Nephron progenitor cell (in vitro differentiated cells): ENCODE measurements at regions not wholly inside any gene's neighbourhood (a gene's known extent, or its start where the extent isn't known, plus 50 kb on each side); places are given as distances from the start of the nearest gene placed in this dataset.
A peak's percentile ranks its signal among the peaks of the same experiment; 100 is the strongest.

ENCODE experiments used
- DNase-seq: peaks from one replicate; pipeline ENCODE4 v3.0.0; 2021
- H3K27ac Mint-ChIP-seq: 2 replicates; pipeline ENCODE4 v1.8.0; 2021; ENCODE audit warnings: mild to moderate bottlenecking, moderate library complexity, mixed read lengths
- H3K27me3 Mint-ChIP-seq: 2 replicates; pipeline ENCODE4 v1.8.0; 2021; ENCODE audit warnings: mild to moderate bottlenecking, low read depth, mixed read lengths; ENCODE audit not compliant: poor library complexity
- H3K36me3 Mint-ChIP-seq: 2 replicates; pipeline ENCODE4 v1.8.0; 2021; ENCODE audit warnings: low read depth, mixed read lengths
- H3K4me1 Mint-ChIP-seq: 2 replicates; pipeline ENCODE4 v1.8.0; 2021; ENCODE audit warnings: mixed read lengths
- H3K4me3 Mint-ChIP-seq: 2 replicates; pipeline ENCODE4 v1.8.0; 2021; ENCODE audit warnings: mild to moderate bottlenecking, moderate library complexity, mixed read lengths
- H3K9me3 Mint-ChIP-seq: 2 replicates; pipeline ENCODE4 v1.8.0; 2021; ENCODE audit warnings: mild to moderate bottlenecking, moderate library complexity, mixed read lengths
- TF ChIP-seq, protein P1 (sequence below): fragments of 200-600 bp; sonication (generic); IDR thresholded peaks from 2 replicates; pipeline ENCODE4 v1.5.0; 2021; ENCODE audit warnings: antibody characterized with exemption

- DNase-seq, result no peak
- no peak overlapping the region for H3K27ac Mint-ChIP-seq
- H3K4me3 Mint-ChIP-seq, result no peak overlapping the region
- no peaks in the 10 kb centered on the region for H3K27me3 Mint-ChIP-seq
- TF ChIP-seq, protein P1, sequence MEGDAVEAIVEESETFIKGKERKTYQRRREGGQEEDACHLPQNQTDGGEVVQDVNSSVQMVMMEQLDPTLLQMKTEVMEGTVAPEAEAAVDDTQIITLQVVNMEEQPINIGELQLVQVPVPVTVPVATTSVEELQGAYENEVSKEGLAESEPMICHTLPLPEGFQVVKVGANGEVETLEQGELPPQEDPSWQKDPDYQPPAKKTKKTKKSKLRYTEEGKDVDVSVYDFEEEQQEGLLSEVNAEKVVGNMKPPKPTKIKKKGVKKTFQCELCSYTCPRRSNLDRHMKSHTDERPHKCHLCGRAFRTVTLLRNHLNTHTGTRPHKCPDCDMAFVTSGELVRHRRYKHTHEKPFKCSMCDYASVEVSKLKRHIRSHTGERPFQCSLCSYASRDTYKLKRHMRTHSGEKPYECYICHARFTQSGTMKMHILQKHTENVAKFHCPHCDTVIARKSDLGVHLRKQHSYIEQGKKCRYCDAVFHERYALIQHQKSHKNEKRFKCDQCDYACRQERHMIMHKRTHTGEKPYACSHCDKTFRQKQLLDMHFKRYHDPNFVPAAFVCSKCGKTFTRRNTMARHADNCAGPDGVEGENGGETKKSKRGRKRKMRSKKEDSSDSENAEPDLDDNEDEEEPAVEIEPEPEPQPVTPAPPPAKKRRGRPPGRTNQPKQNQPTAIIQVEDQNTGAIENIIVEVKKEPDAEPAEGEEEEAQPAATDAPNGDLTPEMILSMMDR, result peak; percentile 13
- no peaks in the 10 kb centered on the region for H3K36me3 Mint-ChIP-seq
- H3K4me1 Mint-ChIP-seq, result no peaks in the 10 kb centered on the region
- H3K9me3 Mint-ChIP-seq, result no peaks in the 10 kb centered on the region
Measured at GRCh38 chr2:179354739-179355537, 90.3 kb upstream of the SESTD1 start.

- H3K4me1 Mint-ChIP-seq, result no peaks in the 10 kb centered on the region
- TF ChIP-seq, protein P1, result no peak
- no peak overlapping the region for H3K4me3 Mint-ChIP-seq
- H3K27ac Mint-ChIP-seq, result no peak overlapping the region
- DNase-seq, result no peak
- no peaks in the 10 kb centered on the region for H3K27me3 Mint-ChIP-seq
- no peaks in the 10 kb centered on the region for H3K9me3 Mint-ChIP-seq
- H3K36me3 Mint-ChIP-seq, result no peaks in the 10 kb centered on the region
Measured at GRCh38 chr2:179354296-179354695, 89.7 kb upstream of the SESTD1 start.

DNA sequence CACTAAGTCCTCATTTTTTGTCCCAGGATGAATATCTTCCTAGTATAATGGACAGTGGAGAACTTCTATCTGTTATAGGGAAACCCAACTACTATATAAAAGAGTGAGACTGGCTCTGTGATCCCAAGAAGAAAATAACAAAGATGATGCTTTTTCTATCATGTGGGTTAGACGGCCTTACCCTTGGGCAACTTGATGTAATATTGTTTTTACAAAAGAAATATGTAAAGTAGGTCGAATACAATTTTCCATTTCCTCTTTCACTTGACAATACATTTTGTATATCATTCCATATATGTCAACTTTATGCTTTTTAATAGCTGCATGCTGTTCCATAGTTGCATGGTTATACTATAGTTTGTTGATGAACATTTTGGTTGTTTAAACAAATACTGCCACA is 87.5 kb upstream of the SESTD1 start:
- Mint-ChIP-seq H3K27ac (no peak overlapping the region), H3K4me3 (no peak overlapping the region), H3K27me3 (no peaks in the 10 kb centered on the region), H3K9me3 (no peaks in the 10 kb centered on the region), H3K36me3 (no peaks in the 10 kb centered on the region), H3K4me1 (no peaks in the 10 kb centered on the region)
- TF ChIP-seq, protein P1, result no peak
- DNase-seq, result no peak

GRCh38 chr2:179351057-179351456 is 86.4 kb upstream of the SESTD1 start:
- Mint-ChIP-seq H3K27me3 (no peaks in the 10 kb centered on the region), H3K4me3 (no peak overlapping the region), H3K27ac (no peak overlapping the region), H3K9me3 (no peaks in the 10 kb centered on the region), H3K4me1 (no peaks in the 10 kb centered on the region), H3K36me3 (no peaks in the 10 kb centered on the region)
- TF ChIP-seq, protein P1, result no peak
- no peak for DNase-seq

DNA sequence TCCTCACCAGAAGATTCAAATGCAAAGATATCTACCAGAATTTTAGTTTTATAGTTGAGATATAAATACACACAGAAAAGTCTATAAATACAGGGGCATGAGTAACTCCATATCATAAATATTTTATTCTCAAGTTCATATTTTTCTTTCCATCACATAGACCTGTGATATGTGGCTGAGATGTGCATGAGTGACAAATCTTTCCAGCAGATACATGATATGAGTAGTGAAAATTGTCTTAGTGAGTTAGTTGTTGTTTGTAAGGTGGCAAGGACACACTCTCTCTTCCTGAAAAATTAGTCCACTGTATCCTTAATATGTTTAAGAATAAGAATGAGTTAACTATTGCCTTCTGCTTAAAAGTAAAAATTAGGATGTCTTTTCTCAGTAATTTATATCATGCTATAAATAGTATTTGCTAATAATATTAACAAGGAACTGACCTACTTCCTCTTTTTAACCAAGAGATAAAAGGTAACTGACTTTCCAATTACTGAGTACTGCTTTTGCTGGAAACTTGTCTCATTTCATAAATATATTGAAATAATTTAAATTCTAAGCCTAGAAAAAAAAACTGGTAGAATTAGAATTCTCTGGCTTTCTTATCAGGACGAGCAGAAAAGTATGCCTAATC is 85.2 kb upstream of the SESTD1 start:
- H3K27me3 Mint-ChIP-seq, result no peaks in the 10 kb centered on the region
- no peaks in the 10 kb centered on the region for H3K36me3 Mint-ChIP-seq
- H3K4me3 Mint-ChIP-seq, result no peak overlapping the region
- H3K27ac Mint-ChIP-seq, result no peak overlapping the region
- no peaks in the 10 kb centered on the region for H3K9me3 Mint-ChIP-seq
- no peak for DNase-seq
- TF ChIP-seq, protein P1, result no peak
- peaks cover 3% of the 10 kb centered on the region for H3K4me1 Mint-ChIP-seq
